HG02678 (cell line): ENCODE measurements at regions not wholly inside any gene's neighbourhood (a gene's known extent, or its start where the extent isn't known, plus 50 kb on each side); places are given as distances from the start of the nearest gene placed in this dataset.
"Not testable (repeated sequence)": the region's sequence is repeated elsewhere in the genome, so short reads cannot be mapped to it uniquely, and the experiment has no call there.

ENCODE experiments used
- ATAC-seq: cut with Tn5 transposase; IDR thresholded peaks from one replicate; pipeline ENCODE4 v1.9.1; 2021; ENCODE audit warnings: mild to moderate bottlenecking, moderate library complexity; ENCODE audit not compliant: unreplicated experiment

- ATAC-seq = no peak
Observed at GRCh38 chr2:51880153-51880552, 848.2 kb upstream of the NRXN1 start.

DNA sequence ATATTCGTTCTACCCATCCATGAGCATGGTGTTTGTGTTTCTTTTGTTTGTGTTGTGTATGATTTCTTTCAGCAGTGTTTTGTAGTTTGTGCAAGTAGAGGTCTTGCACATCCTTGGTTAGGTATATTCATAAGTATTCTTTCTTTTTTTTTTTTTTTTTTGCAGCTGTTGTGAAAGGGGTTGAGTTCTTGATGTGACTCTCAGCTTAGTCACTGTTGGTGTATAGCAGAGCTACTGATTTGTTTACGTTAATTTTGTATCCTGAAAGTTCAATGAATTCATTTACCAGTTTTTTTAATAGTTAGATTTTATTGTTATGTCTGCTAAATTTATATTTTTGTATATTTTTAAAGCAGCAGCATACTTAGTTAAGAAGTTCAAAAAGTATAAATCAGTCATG is 834.4 kb upstream of the NRXN1 start:
- ATAC-seq = no peak

GRCh38 chr2:51859260-51859659 is 827.3 kb upstream of the NRXN1 start:
- no peak for ATAC-seq

DNA sequence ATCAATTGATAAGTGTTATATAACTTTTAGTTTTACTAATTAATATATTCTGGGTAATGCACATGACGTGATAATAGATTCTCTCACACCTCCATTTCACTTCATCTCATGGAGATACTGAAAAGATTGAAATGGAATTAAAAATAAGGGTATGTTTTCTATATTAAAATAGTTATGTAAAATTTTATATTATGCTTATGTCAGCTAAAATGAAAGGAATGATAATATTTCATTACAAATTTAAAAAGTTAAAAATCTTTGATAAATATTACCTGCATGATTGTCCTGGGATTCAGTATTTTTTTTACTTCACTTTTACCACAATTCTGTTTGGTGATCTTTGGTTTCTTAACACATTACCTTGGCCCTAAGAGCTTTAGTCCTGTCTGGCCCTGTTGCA is 823.8 kb upstream of the NRXN1 start:
- ATAC-seq = no peak

DNA sequence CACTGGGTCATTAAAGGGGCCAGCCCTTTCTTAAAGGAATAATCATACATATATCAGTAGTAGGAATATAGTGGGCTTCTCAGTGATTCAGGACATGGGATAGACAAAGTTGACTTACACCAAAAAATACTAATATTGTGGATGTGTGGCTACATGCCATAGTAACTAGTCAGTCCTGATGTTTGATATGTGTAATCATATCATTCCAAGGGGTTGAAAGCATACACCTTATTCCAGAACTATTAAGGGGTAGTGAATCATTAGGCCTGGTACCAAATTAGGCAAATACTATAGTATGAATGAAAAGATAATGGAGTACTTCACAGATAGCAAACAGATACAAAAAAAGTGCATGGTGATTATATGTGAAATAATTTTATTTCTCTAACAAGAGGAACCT is 814.9 kb upstream of the NRXN1 start:
- no peak for ATAC-seq

GRCh38 chr2:51846018-51846417 is 814.1 kb upstream of the NRXN1 start:
- no peak for ATAC-seq

DNA sequence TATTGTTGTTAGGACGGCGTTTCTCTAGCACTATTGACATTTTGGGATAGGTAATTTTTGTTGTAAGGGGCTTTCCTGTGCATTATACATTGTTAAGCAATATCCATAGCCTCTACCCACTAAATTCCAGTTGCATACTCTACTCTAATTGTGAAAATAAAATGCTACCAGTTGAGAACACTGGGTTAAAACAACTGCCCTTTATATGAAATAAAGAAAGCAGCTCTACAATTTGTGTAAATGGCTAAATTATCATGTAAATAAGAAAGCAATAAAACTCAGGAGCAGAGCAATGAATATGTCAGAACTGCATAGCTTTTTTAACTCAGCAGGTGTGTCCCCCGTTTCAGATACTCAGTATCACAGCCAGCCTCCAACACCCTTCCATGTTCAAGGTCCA is 812.7 kb upstream of the NRXN1 start:
- ATAC-seq = no peak

- no peak for ATAC-seq
Observed at GRCh38 chr2:51829477-51829876, 797.5 kb upstream of the NRXN1 start.

DNA sequence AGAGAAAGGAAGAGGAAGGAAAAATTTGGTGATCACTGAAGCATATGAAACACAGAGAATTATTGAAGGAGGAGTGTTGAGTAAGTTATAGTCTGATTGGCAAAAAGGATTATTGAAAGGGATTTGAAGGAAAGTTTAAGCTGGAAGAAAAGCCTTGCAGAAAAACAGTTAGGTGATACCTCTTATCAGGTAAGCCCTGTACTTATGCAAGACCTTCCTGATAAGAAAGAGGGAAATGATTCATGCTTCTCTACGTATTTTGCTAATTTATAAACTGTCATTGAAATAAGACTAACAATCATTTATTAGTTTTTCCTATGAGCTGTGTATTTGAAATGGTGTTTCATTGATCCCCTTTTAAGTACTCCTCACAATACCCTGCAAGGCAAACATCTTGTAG is 793.9 kb upstream of the NRXN1 start:
- ATAC-seq = no peak

GRCh38 chr2:51813247-51813646 is 781.3 kb upstream of the NRXN1 start:
- ATAC-seq = no peak

- ATAC-seq = no peak
Observed at GRCh38 chr2:51812138-51812866, 780.4 kb upstream of the NRXN1 start.

DNA sequence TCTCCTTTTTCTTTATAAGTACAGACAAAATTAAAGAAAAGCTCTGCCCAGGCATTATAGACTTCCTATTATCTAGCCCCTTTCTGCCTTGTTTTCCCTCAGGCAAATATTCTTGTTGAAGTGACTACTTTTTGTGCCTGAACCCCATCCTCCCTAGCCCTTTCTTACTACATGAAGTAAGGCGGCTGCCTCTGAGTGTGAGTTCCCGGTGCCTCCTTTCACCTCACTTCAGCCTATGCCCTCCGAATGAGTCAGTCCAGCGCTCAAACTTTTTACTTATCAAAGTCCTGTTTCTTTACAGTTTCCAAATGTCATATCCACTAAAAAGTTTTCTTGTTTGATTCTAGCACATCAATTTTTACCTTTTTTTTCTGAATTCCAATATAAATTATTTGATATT is 778.3 kb upstream of the NRXN1 start:
- ATAC-seq = no peak

- no peak for ATAC-seq
Observed at GRCh38 chr2:51807229-51807628, 775.3 kb upstream of the NRXN1 start.

DNA sequence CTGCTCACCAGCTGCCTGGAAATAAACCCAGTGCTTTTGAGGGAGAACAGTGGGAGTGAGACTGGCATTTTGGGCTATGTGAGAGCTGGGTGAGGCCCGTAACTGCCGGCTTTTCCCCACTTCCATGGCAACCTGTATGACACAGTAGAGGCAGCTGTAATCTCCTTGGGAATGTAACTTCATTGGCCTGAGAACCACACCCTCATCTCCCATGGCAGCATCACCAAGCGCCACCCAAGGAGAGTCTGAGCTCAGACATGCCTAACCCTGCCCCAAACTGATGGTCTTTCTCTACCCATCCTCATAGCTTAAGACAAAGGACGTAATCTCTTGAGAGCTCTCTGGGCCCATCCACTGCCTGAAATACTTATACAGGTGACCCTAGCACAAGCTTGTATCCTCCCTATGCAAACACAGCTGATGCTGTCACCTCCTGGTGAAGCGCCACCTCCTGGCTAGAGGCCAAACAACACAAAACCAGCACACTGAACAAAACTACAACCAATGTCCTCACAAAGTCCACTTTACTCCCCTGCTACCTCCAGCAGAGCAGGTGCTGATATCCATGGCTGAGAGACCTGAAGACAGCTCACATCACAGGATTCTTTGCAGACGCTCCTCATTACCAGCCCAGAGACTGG is 763.4 kb upstream of the NRXN1 start:
- ATAC-seq = no peak

GRCh38 chr2:51791496-51791895 is 759.6 kb upstream of the NRXN1 start:
- ATAC-seq = no peak

DNA sequence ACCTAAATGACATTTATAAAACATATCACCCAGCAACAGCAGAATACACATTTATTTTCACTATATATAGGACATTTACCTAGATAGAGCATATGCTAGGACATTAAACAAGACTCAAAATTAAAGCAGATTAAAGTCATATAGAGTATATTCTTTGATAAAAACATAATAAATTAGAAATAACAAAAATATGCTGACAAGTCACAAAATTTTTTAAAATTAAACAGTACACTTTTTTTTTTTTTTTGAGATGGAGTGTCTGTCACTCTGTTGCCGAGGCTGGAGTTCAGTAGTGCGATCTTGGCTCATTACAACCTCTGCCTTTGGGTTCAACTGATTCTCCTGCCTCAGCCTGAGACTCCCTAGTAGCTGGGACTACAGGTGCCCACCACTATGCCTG is 758.9 kb upstream of the NRXN1 start:
- ATAC-seq = no peak

DNA sequence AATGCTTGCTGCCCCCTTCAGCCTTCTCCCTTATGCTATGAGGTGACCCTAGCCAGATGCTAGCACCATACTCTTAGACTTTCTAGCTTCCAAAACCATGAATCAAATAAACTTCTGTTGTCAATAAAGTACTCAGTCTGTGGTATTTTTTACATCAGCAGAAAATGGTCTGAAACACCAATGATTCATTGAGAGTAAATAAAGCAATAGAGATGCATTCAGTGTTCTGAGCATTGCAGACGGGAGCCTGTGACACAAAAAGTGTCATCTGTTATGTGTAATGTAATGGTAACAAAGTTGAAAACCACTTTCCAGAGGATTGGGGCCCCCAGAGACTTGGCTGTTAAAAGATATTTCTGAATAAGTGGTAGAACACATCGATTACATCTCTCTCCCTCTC is 758.0 kb upstream of the NRXN1 start:
- ATAC-seq = no peak

DNA sequence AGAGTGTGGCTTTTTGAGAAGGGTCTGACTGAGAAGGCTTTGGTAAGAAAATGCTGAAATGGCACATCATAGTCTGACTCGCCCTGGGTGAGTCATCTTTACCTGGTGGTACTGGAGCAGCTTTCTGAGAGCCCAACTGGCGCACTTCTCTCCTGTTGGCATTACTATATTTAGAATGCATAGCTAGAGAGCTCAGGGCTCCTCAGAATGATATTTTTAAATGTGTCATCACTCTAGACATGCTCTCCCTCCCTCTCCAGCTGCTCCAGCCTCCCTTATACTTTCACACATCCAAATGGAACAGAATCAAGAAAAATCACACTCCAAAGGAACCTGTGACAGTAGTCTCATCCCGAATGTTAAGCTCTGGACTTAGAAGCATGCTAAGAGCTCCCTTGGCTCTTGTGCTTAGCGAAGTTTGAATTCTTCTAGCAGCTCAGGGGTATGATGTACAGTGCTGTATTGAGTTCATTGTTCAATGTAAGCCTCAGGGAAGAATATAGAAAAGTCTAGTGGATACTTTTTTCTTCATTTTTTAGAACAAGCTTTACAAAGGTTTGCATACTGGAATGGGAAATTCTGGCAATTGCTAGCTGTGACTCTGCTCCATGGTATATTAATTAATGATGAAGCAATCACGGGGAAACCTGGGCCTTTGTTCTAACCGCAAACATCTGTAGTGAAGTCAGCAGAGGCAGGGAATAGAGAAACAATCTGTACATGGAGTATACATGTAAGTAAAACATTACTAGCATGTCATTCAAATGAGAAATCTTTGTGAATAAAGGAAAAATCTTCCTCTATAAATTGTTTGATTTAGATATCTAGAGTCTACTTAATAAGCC is 751.2 kb upstream of the NRXN1 start:
- no peak for ATAC-seq

DNA sequence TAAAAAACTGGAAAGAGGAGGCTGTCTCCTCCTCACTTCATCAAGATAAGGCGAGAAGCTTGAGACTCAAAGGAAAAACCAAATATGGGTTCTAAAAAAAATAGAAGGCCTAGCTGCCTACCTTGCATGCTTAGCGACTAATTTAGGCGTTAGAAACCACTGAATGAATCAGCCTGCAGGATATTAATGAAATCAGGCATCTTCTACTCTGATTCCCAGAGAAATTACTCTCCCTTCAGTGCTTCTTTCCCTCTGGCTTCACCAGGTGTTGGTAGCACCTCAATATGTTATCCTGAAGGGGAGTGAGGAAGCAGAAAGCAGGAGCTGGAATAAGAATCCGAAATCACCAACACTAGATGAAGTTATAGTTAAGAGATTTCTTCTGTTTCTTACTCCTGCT is 749.8 kb upstream of the NRXN1 start:
- no peak for ATAC-seq

- ATAC-seq = no peak
Observed at GRCh38 chr2:51780353-51780752, 748.4 kb upstream of the NRXN1 start.

DNA sequence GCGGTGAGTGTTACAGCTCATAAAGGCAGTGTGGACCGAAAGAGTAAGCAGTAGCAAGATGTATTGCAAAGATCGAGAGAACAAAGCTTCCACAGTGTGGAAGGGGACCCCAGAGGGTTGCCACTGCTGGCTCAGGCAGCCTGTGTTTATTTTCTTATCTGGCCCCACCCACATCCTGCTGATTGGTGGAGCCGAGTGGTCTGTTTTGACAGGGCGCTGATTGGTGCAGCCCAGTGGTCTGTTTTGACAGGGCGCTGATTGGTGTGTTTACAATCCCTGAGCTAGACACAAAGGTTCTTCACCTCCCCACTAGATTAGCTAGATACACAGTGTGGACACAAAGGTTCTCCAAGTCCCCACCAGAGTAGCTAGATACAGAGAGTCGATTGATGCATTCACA is 747.8 kb upstream of the NRXN1 start:
- not testable (repeated sequence) for ATAC-seq

- no peak for ATAC-seq
Observed at GRCh38 chr2:51778806-51779205, 746.9 kb upstream of the NRXN1 start.
